HAP-1 (cell line): ENCODE measurements at regions not wholly inside any gene's neighbourhood (a gene's known extent, or its start where the extent isn't known, plus 50 kb on each side); places are given as distances from the start of the nearest gene placed in this dataset.
A peak's percentile ranks its signal among the peaks of the same experiment; 100 is the strongest.

Experiments used
- DNase-seq, 2 experiments: peaks; one replicate each; pipeline ENCODE4 v3.0.0-alpha.2; 2016 to 2020; ENCODE audit warnings: low spot score in 2 of 2
- H3K27me3 ChIP-seq: fragments of 250-450 bp; sonication (Bioruptor Pico); 2 replicates; pipeline ENCODE4 v1.5.1; 2020; ENCODE audit warnings: low read depth, mild to moderate bottlenecking, moderate library complexity
- H3K36me3 ChIP-seq: fragments of 250-450 bp; sonication (Bioruptor Pico); replicated peaks from 2 replicates; pipeline ENCODE4 v1.5.1; 2020; ENCODE audit warnings: mild to moderate bottlenecking
- H3K4me1 ChIP-seq: fragments of 250-450 bp; sonication (Bioruptor Pico); 2 replicates; pipeline ENCODE4 v1.5.1; 2020; ENCODE audit warnings: mild to moderate bottlenecking
- H3K4me3 ChIP-seq: fragments of 250-450 bp; sonication (Bioruptor Pico); 2 replicates; pipeline ENCODE4 v1.5.1; 2020; ENCODE audit warnings: mild to moderate bottlenecking, moderate library complexity
- H3K9me3 ChIP-seq: fragments of 250-450 bp; sonication (Bioruptor Pico); 2 replicates; pipeline ENCODE4 v1.5.1; 2020; ENCODE audit warnings: mild to moderate bottlenecking, moderate library complexity
- in situ Hi-C: fragments of 300-500 bp; cut with MboI; formaldehyde crosslinking; loops from 3 replicates; pipeline ENCODE4 v1.14.3; 2020; ENCODE audit warnings: low sequenced_read_pairs, inconsistent platforms, mixed read lengths

GRCh38 chr6:147007441-147007840 lies 196.8 kb upstream of the STXBP5 start:
- in situ Hi-C loops = no loop called here
- Histone ChIP-seq H3K4me3 (no peak overlapping the region), H3K4me1 (no peaks in the 10 kb centered on the region), H3K27me3 (no peaks in the 10 kb centered on the region), H3K36me3 (no peaks in the 10 kb centered on the region), H3K9me3 (no peaks in the 10 kb centered on the region)
- no peak for DNase-seq

- H3K27me3 ChIP-seq = no peaks in the 10 kb centered on the region
- H3K4me1 ChIP-seq = no peaks in the 10 kb centered on the region
- no peak overlapping the region for H3K4me3 ChIP-seq
- no peaks in the 10 kb centered on the region for H3K9me3 ChIP-seq
- no peak for DNase-seq
- in situ Hi-C loops = no loop called here
- H3K36me3 ChIP-seq = no peaks in the 10 kb centered on the region
Measured at GRCh38 chr6:147009358-147009757, 194.9 kb upstream of the STXBP5 start.

GRCh38 chr6:147015674-147016073 lies 188.5 kb upstream of the STXBP5 start:
- no peaks in the 10 kb centered on the region for H3K4me1 ChIP-seq
- no peaks in the 10 kb centered on the region for H3K9me3 ChIP-seq
- in situ Hi-C loops = no loop called here
- no peaks in the 10 kb centered on the region for H3K36me3 ChIP-seq
- no peaks in the 10 kb centered on the region for H3K27me3 ChIP-seq
- no peak for DNase-seq
- no peak overlapping the region for H3K4me3 ChIP-seq

- no peak overlapping the region for H3K4me3 ChIP-seq
- H3K4me1 ChIP-seq = no peaks in the 10 kb centered on the region
- in situ Hi-C loops = no loop called here
- no peaks in the 10 kb centered on the region for H3K9me3 ChIP-seq
- DNase-seq = no peak
- H3K27me3 ChIP-seq = no peaks in the 10 kb centered on the region
- H3K36me3 ChIP-seq = no peaks in the 10 kb centered on the region
Measured at GRCh38 chr6:147016440-147016839, 187.8 kb upstream of the STXBP5 start.

- DNase-seq = no peak
- in situ Hi-C loops = no loop called here
- H3K4me1 ChIP-seq = no peaks in the 10 kb centered on the region
Measured at GRCh38 chr6:147017153-147017552, 187.1 kb upstream of the STXBP5 start.

GRCh38 chr6:147019001-147019400 lies 185.2 kb upstream of the STXBP5 start:
- in situ Hi-C loops = no loop called here
- Histone ChIP-seq H3K9me3 (no peaks in the 10 kb centered on the region), H3K36me3 (no peaks in the 10 kb centered on the region), H3K4me3 (no peak overlapping the region), H3K27me3 (no peaks in the 10 kb centered on the region), H3K4me1 (no peaks in the 10 kb centered on the region)
- no peak for DNase-seq

More at GRCh38 chr6:147017153-147017552, 187.1 kb upstream of the STXBP5 start:
- Histone ChIP-seq H3K4me3 (no peak overlapping the region), H3K27me3 (no peaks in the 10 kb centered on the region), H3K9me3 (no peaks in the 10 kb centered on the region), H3K36me3 (no peaks in the 10 kb centered on the region)

GRCh38 chr6:147022041-147022440 lies 182.2 kb upstream of the STXBP5 start:
- Histone ChIP-seq H3K9me3 (no peaks in the 10 kb centered on the region), H3K4me1 (no peaks in the 10 kb centered on the region), H3K27me3 (no peaks in the 10 kb centered on the region; the same call in 1 of the 2 replicates), H3K4me3 (no peak overlapping the region), H3K36me3 (no peaks in the 10 kb centered on the region)
- in situ Hi-C loops = no loop called here
- DNase-seq = no peak

GRCh38 chr6:147023148-147023547 lies 181.1 kb upstream of the STXBP5 start:
- DNase-seq = no peak
- Histone ChIP-seq H3K9me3 (no peaks in the 10 kb centered on the region), H3K4me3 (no peak overlapping the region), H3K4me1 (no peaks in the 10 kb centered on the region), H3K36me3 (no peaks in the 10 kb centered on the region), H3K27me3 (no peaks in the 10 kb centered on the region; the same call in 1 of the 2 replicates)
- in situ Hi-C loops = no loop called here

GRCh38 chr6:147023581-147023980 lies 180.6 kb upstream of the STXBP5 start:
- Histone ChIP-seq H3K27me3 (no peaks in the 10 kb centered on the region; the same call in 1 of the 2 replicates), H3K4me1 (no peaks in the 10 kb centered on the region), H3K4me3 (no peak overlapping the region), H3K9me3 (no peaks in the 10 kb centered on the region), H3K36me3 (no peaks in the 10 kb centered on the region)
- in situ Hi-C loops = no loop called here
- DNase-seq = no peak

GRCh38 chr6:147029923-147030322 lies 174.3 kb upstream of the STXBP5 start:
- no peaks in the 10 kb centered on the region for H3K9me3 ChIP-seq
- H3K36me3 ChIP-seq = no peaks in the 10 kb centered on the region
- H3K4me3 ChIP-seq = no peak overlapping the region
- peaks cover 6% of the 10 kb centered on the region for H3K4me1 ChIP-seq
- DNase-seq = no peak
- H3K27me3 ChIP-seq = no peaks in the 10 kb centered on the region; the same call in 1 of the 2 replicates
- in situ Hi-C loops = no loop called here

GRCh38 chr6:147033267-147033666 lies 170.9 kb upstream of the STXBP5 start:
- Histone ChIP-seq H3K4me1 (peaks cover 6% of the 10 kb centered on the region), H3K4me3 (no peak overlapping the region), H3K36me3 (no peaks in the 10 kb centered on the region), H3K9me3 (no peaks in the 10 kb centered on the region), H3K27me3 (no peaks in the 10 kb centered on the region)
- in situ Hi-C loops = no loop called here
- peak; percentile 65 to 85 for DNase-seq

GRCh38 chr6:147035886-147036285 lies 168.3 kb upstream of the STXBP5 start:
- DNase-seq = no peak
- Histone ChIP-seq H3K9me3 (no peaks in the 10 kb centered on the region), H3K36me3 (no peaks in the 10 kb centered on the region), H3K27me3 (no peaks in the 10 kb centered on the region), H3K4me1 (peaks cover 6% of the 10 kb centered on the region), H3K4me3 (no peak overlapping the region)
- in situ Hi-C loops = no loop called here

- no peak for DNase-seq
- Histone ChIP-seq H3K9me3 (no peaks in the 10 kb centered on the region; the same call in 1 of the 2 replicates), H3K27me3 (no peaks in the 10 kb centered on the region), H3K36me3 (no peaks in the 10 kb centered on the region), H3K4me3 (no peak overlapping the region), H3K4me1 (peaks cover 5% of the 10 kb centered on the region)
- in situ Hi-C loops = no loop called here
Measured at GRCh38 chr6:147037881-147038280, 166.3 kb upstream of the STXBP5 start.

GRCh38 chr6:147040121-147040910 lies 163.9 kb upstream of the STXBP5 start:
- no peaks in the 10 kb centered on the region for H3K36me3 ChIP-seq
- no peak for DNase-seq
- no peaks in the 10 kb centered on the region; the same call in 1 of the 2 replicates for H3K9me3 ChIP-seq
- H3K27me3 ChIP-seq = no peaks in the 10 kb centered on the region
- H3K4me1 ChIP-seq = no peaks in the 10 kb centered on the region
- in situ Hi-C loops = no loop called here
- H3K4me3 ChIP-seq = no peak overlapping the region
